Fibroblast of skin of abdomen (primary cell): ENCODE measurements at regions not wholly inside any gene's neighbourhood (a gene's known extent, or its start where the extent isn't known, plus 50 kb on each side); places are given as distances from the start of the nearest gene placed in this dataset.
"Not testable (repeated sequence)": the region's sequence is repeated elsewhere in the genome, so short reads cannot be mapped to it uniquely, and the experiment has no call there.

Experiments used
- DNase-seq: peaks from one replicate; pipeline ENCODE4 v3.0.0-alpha.2; 2013

- DNase-seq = no peak
Observed at GRCh38 chr20:56730003-56730402, 100.9 kb downstream of the TFAP2C start.

DNA sequence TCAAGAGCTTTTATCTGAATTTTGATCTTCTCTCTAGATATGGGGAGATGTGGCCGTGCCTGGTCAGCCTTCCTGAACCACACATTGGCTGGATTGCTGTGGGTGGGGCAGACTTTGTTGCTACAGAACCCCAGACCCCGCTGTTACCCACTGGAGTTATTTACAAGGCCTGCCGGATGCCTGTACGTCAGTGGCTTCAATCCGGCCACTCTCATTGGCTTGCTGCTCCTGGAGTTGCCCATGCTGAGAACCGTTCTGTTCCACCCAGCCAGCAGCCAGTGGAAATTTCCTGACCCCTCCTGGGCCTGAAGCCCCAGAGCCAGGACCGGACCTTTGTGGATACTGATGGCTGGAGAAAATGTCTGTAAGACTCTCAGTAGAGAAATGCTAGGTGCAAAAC, 101.9 kb downstream of the TFAP2C start:
- no peak for DNase-seq

GRCh38 chr20:56731476-56731875, 102.4 kb downstream of the TFAP2C start:
- no peak for DNase-seq

DNA sequence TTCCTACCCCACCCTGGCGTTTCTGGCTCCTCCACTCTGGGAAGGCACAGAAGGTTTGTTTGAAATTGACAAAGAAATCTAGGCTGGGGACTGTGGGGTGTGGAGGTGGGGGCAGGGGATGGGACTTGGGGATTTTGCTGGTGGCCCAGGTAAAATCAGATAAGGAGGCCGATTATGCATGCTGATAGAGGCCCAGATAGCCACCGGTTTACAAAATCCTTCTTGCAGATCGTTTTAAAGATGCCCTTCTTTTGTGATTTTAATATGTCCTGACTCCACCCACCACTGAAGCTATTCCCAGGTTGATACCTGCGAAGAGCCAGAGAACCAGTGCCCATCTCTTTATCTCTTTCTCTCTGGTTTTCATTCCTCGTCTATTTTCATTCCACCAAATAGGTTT, 104.9 kb downstream of the TFAP2C start:
- no peak for DNase-seq

GRCh38 chr20:56735084-56735642, 106.1 kb downstream of the TFAP2C start:
- DNase-seq = no peak

DNA sequence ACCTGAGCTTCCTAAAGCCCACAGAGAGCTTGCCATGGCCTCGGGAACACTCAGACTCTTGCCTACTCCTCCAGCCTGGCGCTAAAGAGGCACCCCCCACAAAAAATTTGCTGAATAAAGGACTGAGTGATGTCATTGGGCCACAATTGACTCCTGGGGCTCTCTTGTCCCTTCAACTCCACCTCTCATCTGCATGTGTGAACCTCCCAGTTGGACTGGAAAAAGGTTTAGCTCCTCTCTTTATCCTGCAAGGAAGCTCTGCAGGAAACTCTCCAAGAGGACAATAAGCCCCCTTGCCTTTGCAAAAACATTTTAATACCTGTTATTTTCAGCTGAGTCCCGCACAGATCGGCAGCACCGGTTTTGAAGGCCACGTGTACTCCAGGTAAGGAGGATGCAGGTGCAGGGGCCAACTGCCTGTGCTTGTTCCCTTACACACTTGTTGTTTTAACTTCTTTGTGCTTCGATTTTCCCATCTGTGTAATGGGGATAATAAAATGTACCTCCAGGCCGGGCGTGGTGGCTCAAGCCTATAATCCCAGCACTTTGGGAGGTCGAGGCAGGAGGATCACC, 107.3 kb downstream of the TFAP2C start:
- DNase-seq = no peak

- DNase-seq = not testable (repeated sequence)
Observed at GRCh38 chr20:56744325-56744821, 115.3 kb downstream of the TFAP2C start.

GRCh38 chr20:56748476-56749377, 119.6 kb downstream of the TFAP2C start:
- DNase-seq = no peak

GRCh38 chr20:56750430-56750829, 121.3 kb downstream of the TFAP2C start:
- no peak for DNase-seq

GRCh38 chr20:56752274-56752673, 123.2 kb downstream of the TFAP2C start:
- no peak for DNase-seq

GRCh38 chr20:56755201-56755600, 126.1 kb downstream of the TFAP2C start:
- DNase-seq = no peak

DNA sequence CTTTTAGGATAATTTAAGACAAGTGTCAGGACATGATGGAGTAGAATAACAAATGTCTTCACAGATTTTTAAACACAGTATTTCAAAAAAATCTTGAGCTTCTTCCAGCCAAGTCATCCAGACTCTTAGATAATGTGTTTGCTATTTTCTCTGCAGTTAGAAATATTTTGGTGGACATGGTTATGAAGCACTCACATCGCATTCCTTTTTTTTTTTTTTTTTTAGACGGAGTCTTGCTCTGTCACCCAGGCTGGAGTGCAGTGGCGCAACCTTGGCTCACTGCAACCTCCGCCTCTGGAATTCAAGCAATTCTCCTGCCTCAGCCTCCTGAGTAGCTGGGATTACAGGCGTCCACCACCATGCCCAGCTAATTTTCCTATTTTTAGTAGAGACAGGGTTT, 127.6 kb downstream of the TFAP2C start:
- not testable (repeated sequence) for DNase-seq

GRCh38 chr20:56758706-56759105, 129.6 kb downstream of the TFAP2C start:
- DNase-seq = no peak

GRCh38 chr20:56759741-56760278, 130.7 kb downstream of the TFAP2C start:
- no peak for DNase-seq

DNA sequence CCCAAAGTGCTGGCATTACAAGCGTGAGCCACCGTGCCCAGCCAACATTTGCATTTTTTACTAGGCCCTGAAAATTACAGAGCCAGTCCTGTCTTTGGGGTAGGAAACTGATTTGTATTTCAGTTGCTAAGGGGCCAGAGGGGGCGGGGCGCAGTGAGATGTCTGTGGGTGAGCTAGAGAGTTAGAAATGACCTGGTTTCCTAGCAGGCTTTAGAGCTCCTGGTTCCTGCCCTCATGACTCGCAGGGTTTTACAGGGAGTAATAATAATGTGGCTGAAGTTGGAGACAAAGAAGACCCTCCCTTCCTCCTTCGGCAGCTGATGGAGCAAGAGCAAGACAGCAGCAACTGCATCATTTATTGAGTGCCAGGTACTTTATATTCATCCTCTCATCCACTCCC, 131.5 kb downstream of the TFAP2C start:
- no peak for DNase-seq

- DNase-seq = no peak
Observed at GRCh38 chr20:56761393-56761792, 132.3 kb downstream of the TFAP2C start.

GRCh38 chr20:56762401-56762800, 133.3 kb downstream of the TFAP2C start:
- no peak for DNase-seq

DNA sequence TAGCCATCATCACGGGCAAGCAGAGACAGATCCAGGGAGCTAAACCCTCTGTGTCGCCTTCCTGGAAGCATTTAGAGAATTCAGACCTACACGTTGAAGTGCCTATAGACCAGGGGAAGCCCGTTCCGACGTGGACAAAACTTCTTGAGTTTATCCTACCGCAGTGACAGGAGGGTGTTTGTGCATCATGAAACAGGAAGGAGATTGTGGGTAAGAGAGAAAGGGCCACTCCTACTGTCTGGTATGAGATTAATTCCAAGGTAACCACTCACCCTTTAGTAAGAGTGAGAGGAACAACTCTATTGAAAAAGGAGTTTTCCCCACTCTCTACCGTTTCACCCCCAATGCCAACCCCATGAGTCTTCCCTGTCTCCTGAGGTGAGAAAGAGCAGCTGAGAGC, 133.7 kb downstream of the TFAP2C start:
- no peak for DNase-seq

DNA sequence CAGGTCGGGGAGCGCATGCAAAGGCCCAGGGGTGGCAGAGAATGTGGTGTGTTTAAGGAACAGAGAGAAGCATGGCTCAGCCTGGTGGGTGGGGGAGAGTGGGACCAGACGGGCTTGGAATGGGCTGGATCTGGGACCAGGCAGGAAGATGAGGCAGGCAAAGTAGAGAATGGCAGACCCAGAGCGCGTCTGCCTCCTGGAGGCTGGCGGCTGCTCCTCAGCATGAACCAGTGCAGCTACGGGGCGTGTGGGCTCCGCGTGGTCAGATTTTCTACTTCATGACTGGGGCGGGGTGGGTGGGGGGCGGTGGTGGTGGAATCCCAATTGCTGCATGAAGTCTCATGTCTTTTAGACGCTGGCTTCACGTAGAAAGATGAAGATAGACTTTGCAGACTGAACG, 135.6 kb downstream of the TFAP2C start:
- no peak for DNase-seq

DNA sequence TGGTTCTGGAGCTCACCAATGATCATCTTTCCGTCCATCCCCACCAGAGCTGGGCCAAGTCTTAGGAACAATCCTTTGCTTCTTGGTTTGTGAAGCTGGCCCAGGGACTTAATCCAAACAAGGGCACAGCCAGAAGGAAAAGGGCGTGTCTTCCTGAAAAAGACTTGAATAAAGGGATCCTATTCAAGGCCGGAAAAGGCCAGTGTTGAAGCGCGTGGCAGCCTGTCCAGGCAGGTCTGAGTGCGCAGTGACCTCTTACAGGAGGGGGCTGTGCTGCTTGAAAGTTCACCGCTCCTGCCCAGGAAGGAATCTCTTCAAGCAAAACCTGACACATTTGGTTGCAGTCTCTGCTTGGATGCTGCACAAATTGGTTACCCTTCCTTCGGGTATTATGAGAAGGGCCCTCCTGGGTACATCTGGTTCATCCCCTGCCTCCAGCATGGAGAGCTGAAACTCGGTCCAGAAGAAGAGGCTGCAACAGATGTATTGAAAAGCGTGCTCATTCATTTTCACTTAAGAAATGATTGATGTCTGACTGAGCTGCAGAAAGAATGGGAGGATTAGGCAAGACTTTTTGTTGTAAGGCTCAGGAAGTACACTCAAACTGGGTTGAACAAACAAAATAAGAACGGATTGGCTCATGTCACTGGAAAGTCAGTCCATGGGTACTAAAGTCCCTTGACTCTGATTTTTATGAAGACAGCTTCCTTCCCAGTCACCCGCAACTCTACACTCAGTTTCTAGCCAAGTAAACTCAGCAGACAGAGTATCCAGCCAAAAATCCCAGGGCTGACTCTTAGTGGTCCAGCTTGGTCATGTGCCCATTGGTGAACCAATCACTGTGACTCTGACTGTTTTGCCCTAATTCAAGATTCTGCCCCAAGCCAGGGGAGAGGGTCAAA, 136.3 kb downstream of the TFAP2C start:
- no peak for DNase-seq

- DNase-seq = no peak
Observed at GRCh38 chr20:56766528-56766927, 137.4 kb downstream of the TFAP2C start.

DNA sequence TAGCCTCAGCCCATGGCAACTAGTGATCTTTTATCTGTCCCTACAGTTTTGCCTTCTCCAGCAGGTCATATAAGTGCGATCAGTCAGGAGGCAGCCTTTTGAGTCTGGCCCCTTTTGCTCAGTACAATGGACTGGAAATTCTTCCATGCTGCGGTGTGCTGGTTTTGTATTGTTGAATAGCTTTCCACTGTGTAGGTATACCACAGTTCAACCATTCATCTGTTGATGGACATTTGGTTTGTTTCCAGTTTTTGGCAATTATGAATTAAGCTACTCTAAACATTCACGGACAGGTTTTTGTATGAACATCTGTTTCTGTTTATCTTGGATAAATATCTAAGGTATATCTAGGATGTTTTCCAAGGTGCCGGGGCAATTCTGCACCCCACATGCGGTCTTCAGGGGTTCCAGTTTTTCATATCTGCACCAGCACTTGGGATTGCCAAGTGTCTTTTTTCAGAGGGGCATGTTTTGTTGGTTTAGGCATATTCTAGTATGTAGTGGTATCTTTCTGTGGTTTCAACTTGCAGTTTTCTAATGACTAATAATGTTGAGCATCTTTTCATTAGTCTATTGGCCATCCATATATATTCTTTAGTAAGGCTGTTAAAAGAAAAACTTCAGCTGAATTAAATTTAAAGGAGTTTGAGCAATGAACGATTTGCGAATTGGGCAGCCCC, 141.0 kb downstream of the TFAP2C start:
- peak; percentile 31 for DNase-seq
